ENCODE measurements at regions not wholly inside any gene's neighbourhood (a gene's known extent, or its start where the extent isn't known, plus 50 kb on each side); places are given as distances from the start of the nearest gene placed in this dataset.

DNA sequence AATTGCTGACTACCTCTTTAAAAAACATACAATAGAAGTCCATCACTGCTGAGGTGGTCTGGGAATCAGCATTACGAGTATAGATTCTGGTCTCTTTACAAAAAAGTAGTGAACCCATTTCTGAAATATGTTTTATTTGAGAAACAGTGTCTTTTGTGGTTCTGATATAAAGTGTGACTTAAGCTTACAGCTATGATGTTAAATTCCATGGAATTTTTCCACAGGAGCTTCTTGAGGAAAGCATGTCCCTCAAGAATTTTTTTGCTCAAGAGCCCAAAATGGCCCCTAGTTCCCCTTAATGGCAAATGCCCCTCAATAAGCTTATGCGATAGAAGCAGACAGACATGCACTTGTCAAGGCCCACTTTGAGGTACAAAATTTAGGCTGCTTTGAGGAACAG, 265.7 kb downstream of the FAM170A start:
- H4K91ac ChIP-seq (ENCODE audit: low read depth, low read length, poor library complexity), result no peak overlapping the region
- no peaks in the 10 kb centered on the region for H3K36me3 ChIP-seq (replicated peaks in 1 of 2; ENCODE audit: control insufficient read depth in 2 of 2, insufficient read depth in 2 of 2, low read length in 2 of 2)
- no peak overlapping the region for H3K18ac ChIP-seq (ENCODE audit: low read length)
- H2BK5ac ChIP-seq (ENCODE audit: low read length), result no peak overlapping the region
- H2AK5ac ChIP-seq (ENCODE audit: low read depth, low read length), result no peak overlapping the region
- H3K9ac ChIP-seq (ENCODE audit: low read depth, low read length, poor library complexity), result no peak overlapping the region
- H3K27me3 ChIP-seq (ENCODE audit: control insufficient read depth in 3 of 3, insufficient read depth in 3 of 3, low read depth in 1 of 3, low read length in 3 of 3), result no peaks in the 10 kb centered on the region
- no peak for DNase-seq (ENCODE audit: low spot score)
- H2BK15ac ChIP-seq (ENCODE audit: low read length), result no peak overlapping the region
- no peaks in the 10 kb centered on the region for H3K9me3 ChIP-seq (replicated peaks in 1 of 2; ENCODE audit: control insufficient read depth in 2 of 2, insufficient read depth in 1 of 2, low read depth in 1 of 2, low read length in 2 of 2)
- H3K4me3 ChIP-seq (ENCODE audit: low read length in 2 of 2), result no peak overlapping the region
- no peaks in the 10 kb centered on the region for H3K79me1 ChIP-seq (ENCODE audit: low read depth, low read length)
- no peak overlapping the region for H2BK120ac ChIP-seq (ENCODE audit: low read depth, low read length)
- no CpG with 5 or more reads among the region's 2 CpGs for WGBS, 2 donors (ENCODE audit: extremely low coverage in 2 of 2, insufficient read length in 2 of 2, insufficient replicate concordance in 1 of 2)
- H3K4ac ChIP-seq (ENCODE audit: low read length), result no peak overlapping the region
- no peak overlapping the region for H2BK12ac ChIP-seq (ENCODE audit: low read length)
- no peak overlapping the region for H3K23ac ChIP-seq (ENCODE audit: low read depth, low read length, poor library complexity)
- no peaks in the 10 kb centered on the region for H3K4me1 ChIP-seq (ENCODE audit: control insufficient read depth in 2 of 2, insufficient read depth in 1 of 2, low read depth in 1 of 2, low read length in 2 of 2)
- H2AFZ ChIP-seq (ENCODE audit: low read length), result no peak overlapping the region
- no peak overlapping the region for H3K27ac ChIP-seq (replicated peaks; ENCODE audit: low read length)
- H4K8ac ChIP-seq (ENCODE audit: low read depth, low read length), result no peak overlapping the region
- no peak overlapping the region for H3K14ac ChIP-seq (ENCODE audit: low read length)
- no peak overlapping the region for H3K4me2 ChIP-seq (ENCODE audit: insufficient read depth, low read length, poor library complexity, severe bottlenecking)

DNA sequence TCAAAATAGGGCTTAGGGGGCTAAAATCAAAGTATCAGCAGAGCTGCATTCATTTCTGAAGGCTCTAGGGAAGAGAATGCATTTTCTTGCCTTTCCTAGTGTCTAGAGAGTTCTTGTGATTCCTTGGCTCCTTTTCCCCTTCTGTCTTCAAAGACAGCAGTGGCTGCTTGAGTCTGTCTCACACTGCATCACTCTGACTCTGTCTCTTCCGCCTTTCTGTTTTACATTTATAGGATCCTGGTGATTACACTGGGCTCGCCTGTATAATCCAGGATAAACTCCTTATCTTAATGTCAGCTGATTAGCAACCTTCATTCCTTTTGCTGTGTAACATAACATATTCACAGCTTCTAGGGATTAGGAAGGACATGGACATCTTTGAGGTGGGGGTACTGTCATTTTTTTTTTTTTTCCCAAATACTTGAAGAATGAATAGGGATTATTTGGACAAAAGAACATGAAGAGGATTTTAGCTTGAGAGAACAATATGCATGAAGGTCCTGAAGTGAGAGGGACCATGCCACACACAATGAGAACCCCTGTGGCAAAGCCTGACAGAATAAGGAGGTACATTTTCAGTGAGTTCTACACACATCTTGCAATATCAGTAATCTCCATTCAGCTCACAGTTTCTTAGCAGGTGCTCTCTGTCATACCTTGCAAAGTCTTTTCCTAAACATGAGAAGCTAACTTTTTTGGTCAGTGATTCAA, 267.6 kb downstream of the FAM170A start:
- no peaks in the 10 kb centered on the region for H3K27me3 ChIP-seq (ENCODE audit: control insufficient read depth in 3 of 3, insufficient read depth in 3 of 3, low read depth in 1 of 3, low read length in 3 of 3)

DNA sequence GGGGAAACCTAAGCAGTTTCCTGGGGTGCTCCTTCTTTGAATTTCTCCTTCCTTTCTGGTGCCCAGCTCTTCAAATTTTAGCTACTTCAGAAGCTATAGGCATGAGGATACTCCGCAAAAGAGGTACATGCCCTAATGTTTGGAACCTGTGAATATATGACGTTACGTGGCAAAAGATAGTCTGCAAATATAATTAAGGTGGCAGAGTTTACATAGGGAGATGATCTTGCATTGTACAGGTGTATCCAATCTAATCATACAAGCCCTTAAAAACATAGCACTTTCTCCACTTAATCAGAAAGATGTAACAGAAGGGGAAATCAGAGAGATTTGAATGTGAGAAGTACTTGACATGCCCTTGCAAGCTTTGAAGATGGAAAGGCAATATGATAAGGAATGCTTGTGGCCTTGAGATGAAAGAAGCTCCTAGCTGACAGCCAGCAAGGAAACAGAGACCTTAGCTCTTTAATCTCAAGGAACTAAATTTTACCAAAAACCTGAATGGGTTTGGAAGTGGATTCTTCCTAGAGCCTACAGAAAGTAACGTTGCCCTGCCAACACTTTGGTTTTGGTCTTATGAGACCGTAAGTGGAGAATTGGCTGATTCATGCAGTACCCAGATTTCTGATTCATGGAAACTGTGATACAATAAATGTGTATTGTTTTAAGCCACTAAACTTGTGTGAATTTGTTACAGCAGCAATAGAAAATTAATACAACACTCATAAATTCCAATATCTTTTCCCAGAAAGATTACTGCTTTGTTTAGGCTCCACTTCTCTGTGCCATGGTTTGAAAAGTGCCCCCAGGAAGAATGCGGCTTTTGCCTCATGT, 268.4 kb downstream of the FAM170A start:
- Histone ChIP-seq H2BK120ac (ENCODE audit: low read depth, low read length) (no peak overlapping the region), H3K27me3 (ENCODE audit: control insufficient read depth in 3 of 3, insufficient read depth in 3 of 3, low read depth in 1 of 3, low read length in 3 of 3) (no peaks in the 10 kb centered on the region), H3K27ac (replicated peaks; ENCODE audit: low read length) (no peak overlapping the region), H3K23ac (ENCODE audit: low read depth, low read length, poor library complexity) (no peak overlapping the region), H3K79me1 (ENCODE audit: low read depth, low read length) (no peaks in the 10 kb centered on the region), H2BK12ac (ENCODE audit: low read length) (no peak overlapping the region), H3K36me3 (replicated peaks in 1 of 2; ENCODE audit: control insufficient read depth in 2 of 2, insufficient read depth in 2 of 2, low read length in 2 of 2) (no peaks in the 10 kb centered on the region), H3K18ac (ENCODE audit: low read length) (no peak overlapping the region), H3K4ac (ENCODE audit: low read length) (no peak overlapping the region), H2AFZ (ENCODE audit: low read length) (no peak overlapping the region), H4K8ac (ENCODE audit: low read depth, low read length) (no peak overlapping the region), H3K4me3 (ENCODE audit: low read length in 2 of 2) (no peak overlapping the region), H2BK15ac (ENCODE audit: low read length) (no peak overlapping the region), H2BK5ac (ENCODE audit: low read length) (no peak overlapping the region), H3K14ac (ENCODE audit: low read length) (no peak overlapping the region), H2AK5ac (ENCODE audit: low read depth, low read length) (no peak overlapping the region), H3K4me1 (ENCODE audit: control insufficient read depth in 2 of 2, insufficient read depth in 1 of 2, low read depth in 1 of 2, low read length in 2 of 2) (no peaks in the 10 kb centered on the region), H3K9me3 (replicated peaks in 1 of 2; ENCODE audit: control insufficient read depth in 2 of 2, insufficient read depth in 1 of 2, low read depth in 1 of 2, low read length in 2 of 2) (no peaks in the 10 kb centered on the region), H3K4me2 (ENCODE audit: insufficient read depth, low read length, poor library complexity, severe bottlenecking) (no peak overlapping the region), H3K9ac (ENCODE audit: low read depth, low read length, poor library complexity) (no peak overlapping the region), H4K91ac (ENCODE audit: low read depth, low read length, poor library complexity) (no peak overlapping the region)
- DNase-seq (ENCODE audit: low spot score), result no peak
- no CpG with 5 or more reads among the region's 6 CpGs for WGBS, 2 donors (ENCODE audit: extremely low coverage in 2 of 2, insufficient read length in 2 of 2, insufficient replicate concordance in 1 of 2)

More for the DNA sequence above, 267.6 kb downstream of the FAM170A start:
- H3K36me3 ChIP-seq (replicated peaks in 1 of 2; ENCODE audit: control insufficient read depth in 2 of 2, insufficient read depth in 2 of 2, low read length in 2 of 2), result no peaks in the 10 kb centered on the region
- no peak overlapping the region for H3K23ac ChIP-seq (ENCODE audit: low read depth, low read length, poor library complexity)
- H3K79me1 ChIP-seq (ENCODE audit: low read depth, low read length), result no peaks in the 10 kb centered on the region
- no peak overlapping the region for H3K4me2 ChIP-seq (ENCODE audit: insufficient read depth, low read length, poor library complexity, severe bottlenecking)
- H3K4ac ChIP-seq (ENCODE audit: low read length), result no peak overlapping the region
- no peaks in the 10 kb centered on the region for H3K4me1 ChIP-seq (ENCODE audit: control insufficient read depth in 2 of 2, insufficient read depth in 1 of 2, low read depth in 1 of 2, low read length in 2 of 2)
- H2BK15ac ChIP-seq (ENCODE audit: low read length), result no peak overlapping the region
- H2AK5ac ChIP-seq (ENCODE audit: low read depth, low read length), result no peak overlapping the region
- peak overlapping the region; percentile 23 for H2AFZ ChIP-seq (ENCODE audit: low read length)
- H3K9ac ChIP-seq (ENCODE audit: low read depth, low read length, poor library complexity), result no peak overlapping the region
- no peak overlapping the region for H3K14ac ChIP-seq (ENCODE audit: low read length)
- no peak overlapping the region for H3K4me3 ChIP-seq (ENCODE audit: low read length in 2 of 2)
- no peak overlapping the region for H3K18ac ChIP-seq (ENCODE audit: low read length)
- H2BK12ac ChIP-seq (ENCODE audit: low read length), result no peak overlapping the region
- H2BK5ac ChIP-seq (ENCODE audit: low read length), result no peak overlapping the region
- H4K91ac ChIP-seq (ENCODE audit: low read depth, low read length, poor library complexity), result no peak overlapping the region
- WGBS, 2 donors (ENCODE audit: extremely low coverage in 2 of 2, insufficient read length in 2 of 2, insufficient replicate concordance in 1 of 2), result no CpG with 5 or more reads among the region's 2 CpGs
- no peaks in the 10 kb centered on the region for H3K9me3 ChIP-seq (replicated peaks in 1 of 2; ENCODE audit: control insufficient read depth in 2 of 2, insufficient read depth in 1 of 2, low read depth in 1 of 2, low read length in 2 of 2)
- no peak for DNase-seq (ENCODE audit: low spot score)
- no peak overlapping the region for H3K27ac ChIP-seq (replicated peaks; ENCODE audit: low read length)
- no peak overlapping the region for H4K8ac ChIP-seq (ENCODE audit: low read depth, low read length)
- H2BK120ac ChIP-seq (ENCODE audit: low read depth, low read length), result no peak overlapping the region

DNA sequence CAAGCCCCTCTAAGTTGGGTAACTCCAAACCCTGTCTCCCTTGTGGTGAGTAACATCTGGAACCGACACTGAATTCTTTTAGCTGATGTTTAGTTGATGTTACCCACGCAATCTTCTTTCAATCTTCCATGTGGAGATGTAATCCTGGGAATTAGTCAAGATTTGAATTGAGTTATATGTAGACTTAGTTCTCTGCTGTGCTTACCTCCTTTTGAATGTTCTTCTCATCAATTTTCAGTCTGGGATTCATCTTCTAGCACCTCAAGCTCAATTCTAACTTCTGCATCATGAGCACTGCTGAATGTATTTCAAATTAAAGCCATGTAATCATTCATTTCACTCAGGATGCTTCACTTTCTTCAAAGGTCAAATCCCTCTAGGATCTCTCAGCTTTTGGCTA, 270.6 kb downstream of the FAM170A start:
- Histone ChIP-seq H3K27ac (replicated peaks; ENCODE audit: low read length) (no peak overlapping the region), H2AFZ (ENCODE audit: low read length) (no peak overlapping the region), H2BK15ac (ENCODE audit: low read length) (no peak overlapping the region), H3K36me3 (replicated peaks in 1 of 2; ENCODE audit: control insufficient read depth in 2 of 2, insufficient read depth in 2 of 2, low read length in 2 of 2) (no peaks in the 10 kb centered on the region), H3K4ac (ENCODE audit: low read length) (no peak overlapping the region), H3K18ac (ENCODE audit: low read length) (no peak overlapping the region), H3K14ac (ENCODE audit: low read length) (no peak overlapping the region), H2BK5ac (ENCODE audit: low read length) (no peak overlapping the region), H3K27me3 (ENCODE audit: control insufficient read depth in 3 of 3, insufficient read depth in 3 of 3, low read depth in 1 of 3, low read length in 3 of 3) (no peaks in the 10 kb centered on the region), H2BK120ac (ENCODE audit: low read depth, low read length) (no peak overlapping the region), H3K4me2 (ENCODE audit: insufficient read depth, low read length, poor library complexity, severe bottlenecking) (no peak overlapping the region), H2AK5ac (ENCODE audit: low read depth, low read length) (no peak overlapping the region), H3K4me1 (ENCODE audit: control insufficient read depth in 2 of 2, insufficient read depth in 1 of 2, low read depth in 1 of 2, low read length in 2 of 2) (no peaks in the 10 kb centered on the region), H4K8ac (ENCODE audit: low read depth, low read length) (no peak overlapping the region), H3K9me3 (replicated peaks in 1 of 2; ENCODE audit: control insufficient read depth in 2 of 2, insufficient read depth in 1 of 2, low read depth in 1 of 2, low read length in 2 of 2) (no peaks in the 10 kb centered on the region), H3K79me1 (ENCODE audit: low read depth, low read length) (no peaks in the 10 kb centered on the region), H2BK12ac (ENCODE audit: low read length) (no peak overlapping the region), H3K9ac (ENCODE audit: low read depth, low read length, poor library complexity) (no peak overlapping the region), H3K23ac (ENCODE audit: low read depth, low read length, poor library complexity) (no peak overlapping the region), H4K91ac (ENCODE audit: low read depth, low read length, poor library complexity) (no peak overlapping the region), H3K4me3 (ENCODE audit: low read length in 2 of 2) (no peak overlapping the region)
- WGBS, 2 donors (ENCODE audit: extremely low coverage in 2 of 2, insufficient read length in 2 of 2, insufficient replicate concordance in 1 of 2), result no CpG with 5 or more reads among the region's 2 CpGs
- no peak for DNase-seq (ENCODE audit: low spot score)

Data from neuronal stem cell (in vitro differentiated cells).